Activated naive CD8-positive, alpha-beta T cell treated with anti-CD3 and anti-CD28 coated beads, Interleukin-2, amount 50 U/mL, for 16 hours (primary cell): ENCODE measurements at regions not wholly inside any gene's neighbourhood (a gene's known extent, or its start where the extent isn't known, plus 50 kb on each side); places are given as distances from the start of the nearest gene placed in this dataset.
"Not testable (repeated sequence)": the region's sequence is repeated elsewhere in the genome, so short reads cannot be mapped to it uniquely, and the experiment has no call there.

Source experiments
- DNase-seq: peaks from one replicate; pipeline ENCODE4 v3.0.0-alpha.2; 2020; ENCODE audit warnings: low read depth, low spot score

GRCh38 chr16:47861999-47862398, 293.8 kb downstream of the ABCC12 start:
- no peak for DNase-seq

GRCh38 chr16:47858333-47858982, 297.3 kb downstream of the ABCC12 start:
- no peak for DNase-seq

GRCh38 chr16:47855431-47855830, 300.4 kb downstream of the ABCC12 start:
- no peak for DNase-seq

GRCh38 chr16:47854737-47855136, 301.1 kb downstream of the ABCC12 start:
- DNase-seq, result no peak

GRCh38 chr16:47852991-47853390, 302.8 kb downstream of the ABCC12 start:
- DNase-seq, result no peak

GRCh38 chr16:47851146-47851545, 304.6 kb downstream of the ABCC12 start:
- no peak for DNase-seq

- no peak for DNase-seq
Observed at GRCh38 chr16:47849736-47850135, 306.1 kb downstream of the ABCC12 start.

- DNase-seq, result no peak
Observed at GRCh38 chr16:47848421-47849109, 307.2 kb downstream of the ABCC12 start.

- DNase-seq, result no peak
Observed at GRCh38 chr16:47847220-47847970, 308.4 kb downstream of the ABCC12 start.

GRCh38 chr16:47834485-47835024, 321.2 kb downstream of the ABCC12 start:
- no peak for DNase-seq

- no peak for DNase-seq
Observed at GRCh38 chr16:47833771-47834170, 322.0 kb downstream of the ABCC12 start.

- no peak for DNase-seq
Observed at GRCh38 chr16:47829850-47830600, 325.8 kb downstream of the ABCC12 start.

GRCh38 chr16:47826070-47826469, 329.7 kb downstream of the ABCC12 start:
- DNase-seq, result no peak

GRCh38 chr16:47817048-47817447, 338.7 kb downstream of the ABCC12 start:
- DNase-seq, result no peak

GRCh38 chr16:47816511-47816910, 339.3 kb downstream of the ABCC12 start:
- no peak for DNase-seq

- no peak for DNase-seq
Observed at GRCh38 chr16:47815655-47816054, 340.1 kb downstream of the ABCC12 start.

GRCh38 chr16:47811758-47812157, 344.0 kb downstream of the ABCC12 start:
- not testable (repeated sequence) for DNase-seq

GRCh38 chr16:47806309-47806847, 345.2 kb downstream of the PHKB start:
- DNase-seq, result no peak

GRCh38 chr16:47787696-47788095, 326.6 kb downstream of the PHKB start:
- no peak for DNase-seq

- no peak for DNase-seq
Observed at GRCh38 chr16:47781673-47782072, 320.5 kb downstream of the PHKB start.

- no peak for DNase-seq
Observed at GRCh38 chr16:47780213-47780875, 319.2 kb downstream of the PHKB start.
